CD4-positive, alpha-beta T cell treated with Interleukin-4 for 1 hour (primary cell): ENCODE measurements at regions not wholly inside any gene's neighbourhood (a gene's known extent, or its start where the extent isn't known, plus 50 kb on each side); places are given as distances from the start of the nearest gene placed in this dataset.
"Not testable (repeated sequence)": the region's sequence is repeated elsewhere in the genome, so short reads cannot be mapped to it uniquely, and the experiment has no call there.

Source experiments
- DNase-seq, 2 donors: peaks; one replicate each; pipeline ENCODE4 v3.0.0-alpha.2; 2020 to 2022

DNA sequence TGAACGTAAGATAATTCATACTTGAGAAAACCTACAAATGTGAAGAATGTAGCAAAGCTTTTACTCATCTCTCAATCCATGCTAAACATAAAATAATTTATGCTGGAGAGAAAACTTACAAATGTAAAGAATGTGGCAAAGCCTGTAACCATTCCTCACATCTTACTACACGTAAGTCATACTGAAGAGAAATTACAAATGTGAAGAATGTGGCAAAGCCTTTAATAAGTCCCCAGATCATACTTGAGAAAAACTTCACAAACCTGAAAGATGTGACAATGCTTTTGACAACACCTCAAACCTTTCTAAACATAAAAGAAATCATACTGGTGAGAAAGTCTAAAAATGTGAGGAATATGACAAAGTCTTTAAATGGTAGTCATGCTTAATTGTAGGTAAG is 89.4 kb downstream of the ZNF675 start:
- DNase-seq = no peak

DNA sequence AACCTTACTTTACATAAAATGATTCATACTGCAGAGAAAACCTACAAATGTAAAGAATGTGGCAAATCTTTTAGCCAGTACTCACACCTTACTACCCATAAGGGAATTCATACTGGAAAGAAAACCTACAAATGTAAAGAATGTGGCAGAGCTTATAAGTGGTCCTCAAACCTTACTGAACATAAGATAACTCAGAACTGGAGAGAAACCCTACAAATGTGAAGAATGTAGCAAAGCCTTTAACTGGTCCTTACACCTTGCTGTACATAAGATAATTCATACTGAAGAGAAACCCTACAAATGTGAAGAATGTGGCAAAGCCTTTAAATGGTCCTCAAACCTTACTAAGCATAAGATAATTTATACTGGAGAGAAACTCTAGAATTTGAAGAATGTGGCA is 90.1 kb downstream of the ZNF675 start:
- DNase-seq = no peak

- DNase-seq = not testable (repeated sequence)
These were observed 92.7 kb downstream of the ZNF675 start for GRCh38 chr19:23594311-23594710.

DNA sequence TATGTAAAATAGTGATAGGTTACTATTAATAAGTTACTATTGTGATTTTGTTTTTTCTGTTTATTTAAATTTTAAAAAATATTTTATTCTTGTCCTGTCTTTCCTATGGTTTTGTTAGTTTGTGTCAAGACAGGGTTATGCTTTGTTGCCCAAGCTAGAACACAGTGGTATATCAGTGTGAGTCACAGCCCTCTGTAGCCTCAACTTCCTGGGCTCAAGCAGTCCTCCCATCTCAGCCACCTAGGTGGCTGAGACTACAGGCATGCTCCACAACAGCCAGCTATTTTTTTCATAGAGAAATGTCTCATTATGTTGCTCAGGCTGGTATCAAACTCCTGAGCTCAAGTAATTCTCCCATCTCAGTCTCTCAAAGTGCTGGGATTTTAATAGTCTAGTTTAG is 99.5 kb downstream of the ZNF675 start:
- DNase-seq = no peak

GRCh38 chr19:23577501-23577900 is 109.5 kb downstream of the ZNF675 start:
- DNase-seq = no peak

DNA sequence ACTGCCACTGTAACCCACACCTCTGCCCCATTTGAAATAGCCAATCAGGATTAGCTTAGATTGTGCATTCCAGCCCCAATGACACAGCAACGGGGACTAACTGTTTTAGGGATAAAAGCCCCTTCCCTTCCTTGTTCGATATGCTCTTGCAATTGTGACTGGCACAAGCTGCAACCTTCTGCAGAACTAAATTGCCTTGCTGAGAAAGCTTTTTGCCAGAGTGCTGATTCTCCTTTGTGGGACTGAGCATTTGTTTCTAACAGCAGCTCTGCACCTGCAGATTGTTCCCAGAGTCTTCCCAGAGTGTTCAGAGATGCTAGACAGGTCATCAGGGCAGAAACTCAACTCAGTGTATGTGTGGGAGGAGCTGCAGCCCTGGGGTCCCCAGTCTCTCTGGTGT is 115.8 kb downstream of the ZNF675 start:
- no peak for DNase-seq

GRCh38 chr19:23568116-23568515 is 118.9 kb downstream of the ZNF675 start:
- DNase-seq = not testable (repeated sequence)

- no peak for DNase-seq
These were observed 121.8 kb downstream of the ZNF675 start for GRCh38 chr19:23565256-23565655.

GRCh38 chr19:23563326-23563725 is 123.7 kb downstream of the ZNF675 start:
- no peak for DNase-seq

GRCh38 chr19:23561341-23561740 is 125.7 kb downstream of the ZNF675 start:
- DNase-seq = no peak

GRCh38 chr19:23560051-23560450 is 127.0 kb downstream of the ZNF675 start:
- no peak for DNase-seq

DNA sequence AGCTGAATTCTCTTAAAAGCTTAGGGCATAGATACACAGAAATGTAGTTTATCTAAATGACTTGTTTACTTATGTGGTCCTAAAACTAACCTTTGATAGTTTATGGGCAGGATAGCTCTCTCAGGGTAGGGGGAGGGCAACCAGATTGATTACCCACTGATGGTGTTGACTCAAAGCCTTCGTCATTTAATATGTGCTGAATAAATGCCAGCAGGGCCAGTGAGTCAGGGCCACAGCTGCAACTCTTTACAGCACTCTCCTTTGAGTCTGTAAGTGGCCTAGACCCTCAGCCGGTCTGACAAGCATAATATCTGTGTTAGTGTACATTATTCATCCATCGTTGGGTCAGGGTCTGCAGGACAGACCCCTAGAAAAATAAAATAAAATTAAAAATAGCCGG is 128.5 kb downstream of the ZNF675 start:
- no peak for DNase-seq

GRCh38 chr19:23557381-23557780 is 129.6 kb downstream of the ZNF675 start:
- DNase-seq = no peak

DNA sequence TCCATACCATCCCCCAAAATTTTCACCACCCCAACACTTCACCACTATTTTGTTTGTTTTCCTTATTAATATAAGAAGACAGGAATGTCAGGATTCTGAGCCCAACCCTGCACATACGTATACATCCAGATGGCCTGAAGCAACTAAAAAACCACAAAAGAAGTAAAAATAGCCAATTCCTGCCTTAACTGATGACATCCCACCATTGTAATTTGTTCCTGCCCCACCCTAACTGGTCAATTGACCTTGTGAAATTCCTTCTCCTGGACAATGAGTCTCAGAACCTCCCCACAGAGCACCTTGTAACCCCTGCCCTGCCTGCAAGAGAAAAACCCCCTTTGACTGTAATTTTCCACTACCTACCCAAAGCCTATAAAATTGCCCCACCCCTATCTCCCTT is 132.5 kb downstream of the ZNF675 start:
- DNase-seq = no peak

DNA sequence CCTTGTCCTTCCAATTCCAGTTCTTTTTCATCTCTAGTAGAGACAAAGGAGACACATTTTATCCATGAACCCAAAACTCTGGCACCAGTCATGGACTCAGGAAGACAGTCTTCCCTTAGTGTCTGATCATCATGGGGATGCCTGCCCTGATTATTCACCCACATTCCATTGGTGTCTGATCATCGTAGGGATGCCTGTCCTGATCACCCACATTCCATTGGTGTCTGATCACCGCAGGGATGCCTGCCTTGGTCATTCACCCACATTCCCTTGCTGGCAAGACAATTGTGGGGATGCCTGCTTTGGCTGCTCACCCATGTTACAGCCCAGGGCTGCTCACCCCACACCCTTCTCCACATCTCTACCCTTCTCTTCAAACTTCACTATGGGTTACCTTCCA is 136.9 kb downstream of the ZNF675 start:
- not testable (repeated sequence) for DNase-seq

DNA sequence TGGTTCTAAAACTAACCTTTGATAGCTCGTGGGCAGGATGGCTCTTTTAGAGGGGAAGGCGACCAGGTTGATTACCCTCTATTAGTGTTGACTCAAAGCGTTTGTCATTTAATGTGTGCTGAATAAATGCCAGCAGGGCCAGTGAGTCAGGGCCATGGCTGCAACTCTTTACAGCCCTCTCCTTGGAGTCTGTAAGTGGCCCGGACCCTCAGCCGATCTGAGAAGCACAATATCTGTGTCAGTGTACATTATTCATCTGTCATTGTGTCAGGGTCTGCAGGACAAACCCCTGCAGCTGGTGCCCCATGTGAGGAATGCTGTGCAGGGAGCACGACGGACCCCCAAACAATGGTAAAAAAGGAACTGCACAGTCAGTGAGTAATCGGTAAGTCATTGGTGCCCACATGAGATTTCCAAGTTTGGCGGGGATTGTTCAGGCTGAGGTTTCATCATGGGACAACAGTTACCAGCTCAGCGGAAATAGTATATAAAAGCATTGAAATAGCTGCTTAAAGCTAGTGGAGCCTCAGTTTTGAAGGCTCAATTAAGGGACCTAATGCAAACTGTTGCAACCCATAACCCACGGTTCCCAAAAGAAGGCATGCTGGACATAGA is 139.1 kb downstream of the ZNF675 start:
- DNase-seq = no peak

DNA sequence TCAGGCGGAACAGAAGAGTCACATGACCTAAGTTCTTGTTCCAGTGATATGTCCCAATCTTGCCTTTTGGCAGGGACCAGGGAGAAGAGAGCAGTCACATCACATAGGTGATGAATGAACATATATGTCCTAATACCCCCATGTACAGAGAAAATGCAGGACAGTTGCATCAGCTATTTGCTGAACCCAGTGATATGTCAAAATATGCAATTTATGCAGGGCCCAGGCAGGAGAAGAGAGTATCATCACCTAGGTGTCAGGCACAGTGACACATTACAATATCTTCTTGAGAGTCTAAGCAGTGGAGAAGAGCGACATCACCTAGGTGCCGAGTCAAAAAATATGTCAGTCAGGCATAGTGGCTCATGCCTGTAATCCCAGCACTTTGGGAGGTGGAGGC is 139.9 kb downstream of the ZNF675 start:
- no peak for DNase-seq

- DNase-seq = no peak
These were observed 143.7 kb downstream of the ZNF675 start for GRCh38 chr19:23543351-23543750.

- DNase-seq = no peak
These were observed 144.4 kb downstream of the ZNF675 start for GRCh38 chr19:23542562-23542961.

GRCh38 chr19:23541991-23542390 is 145.0 kb downstream of the ZNF675 start:
- DNase-seq = no peak

DNA sequence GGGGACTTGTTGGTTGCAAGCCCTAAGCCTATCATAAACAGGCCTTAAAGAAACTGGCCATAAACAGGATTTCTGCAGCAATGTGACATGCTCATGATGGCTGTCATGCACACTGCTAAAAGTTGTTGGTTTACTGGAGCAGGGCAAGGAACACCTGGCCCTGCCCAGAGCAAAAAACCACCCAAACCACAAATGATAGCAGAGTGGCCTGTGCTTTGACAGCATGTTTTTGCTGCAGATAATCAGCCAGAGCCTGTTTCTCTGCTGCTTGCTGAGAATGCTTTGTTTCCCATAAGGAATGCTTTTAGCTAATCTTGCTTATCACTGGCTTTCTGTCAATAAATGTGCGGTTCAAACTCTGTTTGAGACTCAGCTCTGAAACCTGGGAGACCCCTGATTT is 144.9 kb upstream of the ZNF91 start:
- not testable (repeated sequence) for DNase-seq

DNA sequence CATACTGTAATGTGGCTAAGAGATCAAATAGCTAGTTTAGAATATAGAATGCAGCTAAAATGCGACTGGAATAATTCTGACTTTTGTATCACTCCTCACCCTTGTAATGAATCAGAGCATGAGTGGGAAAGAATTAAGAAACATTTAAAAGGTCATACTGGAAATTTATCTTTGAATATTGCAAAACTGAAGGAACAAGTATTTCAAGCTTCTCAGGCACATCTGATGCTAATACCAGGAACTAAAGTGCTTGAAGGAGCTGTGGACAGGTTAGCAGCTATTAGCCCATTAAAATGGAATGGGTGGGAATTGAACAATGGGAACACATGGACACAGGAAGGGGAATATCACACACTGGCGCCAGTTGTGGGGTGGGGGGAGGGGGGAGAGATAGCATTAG is 144.2 kb upstream of the ZNF91 start:
- no peak for DNase-seq

GRCh38 chr19:23537136-23537535 is 141.9 kb upstream of the ZNF91 start:
- not testable (repeated sequence) for DNase-seq

- DNase-seq = not testable (repeated sequence)
These were observed 141.1 kb upstream of the ZNF91 start for GRCh38 chr19:23536341-23536740.

DNA sequence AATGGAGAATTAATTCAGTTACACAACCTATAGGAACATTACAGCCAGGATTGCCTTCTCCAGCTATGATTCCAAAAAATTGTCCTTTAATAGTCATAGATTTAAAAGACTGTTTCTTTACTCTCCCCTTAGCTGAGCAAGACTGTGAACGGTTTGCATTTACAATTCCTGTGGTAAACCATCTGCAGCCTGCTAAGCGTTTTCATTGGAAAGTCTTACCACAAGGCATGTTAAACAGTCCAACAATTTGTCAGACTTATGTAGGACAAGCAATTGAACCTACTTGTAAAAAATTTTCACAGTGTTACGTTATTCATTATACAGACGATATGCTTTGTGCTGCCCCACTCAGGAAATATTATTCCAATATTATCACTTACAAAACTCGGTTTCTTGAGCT is 140.6 kb upstream of the ZNF91 start:
- not testable (repeated sequence) for DNase-seq

- not testable (repeated sequence) for DNase-seq
These were observed 138.2 kb upstream of the ZNF91 start for GRCh38 chr19:23533441-23533840.
